NCI-H146 (cell line): ENCODE measurements at regions not wholly inside any gene's neighbourhood (a gene's known extent, or its start where the extent isn't known, plus 50 kb on each side); places are given as distances from the start of the nearest gene placed in this dataset.
"Not testable (repeated sequence)": the region's sequence is repeated elsewhere in the genome, so short reads cannot be mapped to it uniquely, and the experiment has no call there.

Source experiments
- DNase-seq: peaks from one replicate; lab custom pipeline; 2025; lab: John Stamatoyannopoulos, UW

DNA sequence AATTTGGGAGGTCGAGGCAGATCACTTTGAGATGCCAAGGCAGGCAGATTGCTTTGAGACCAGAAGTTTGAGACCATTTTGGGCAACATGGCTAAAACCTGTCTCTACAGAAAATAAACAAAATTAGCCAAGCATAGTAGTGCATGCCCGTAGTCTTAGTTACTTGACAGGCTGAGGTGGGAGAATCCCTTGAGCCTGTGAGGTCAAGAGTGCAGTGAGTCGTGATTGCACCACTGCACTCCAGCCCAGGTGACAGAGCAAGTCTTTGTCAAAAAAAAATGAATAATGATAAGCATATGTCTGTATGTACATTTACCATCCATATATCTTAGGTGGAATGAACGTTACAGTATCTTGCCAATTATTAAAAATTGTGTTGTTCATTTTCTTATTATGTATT, 2447.7 kb downstream of the PCDH9 start:
- DNase-seq, result no peak

DNA sequence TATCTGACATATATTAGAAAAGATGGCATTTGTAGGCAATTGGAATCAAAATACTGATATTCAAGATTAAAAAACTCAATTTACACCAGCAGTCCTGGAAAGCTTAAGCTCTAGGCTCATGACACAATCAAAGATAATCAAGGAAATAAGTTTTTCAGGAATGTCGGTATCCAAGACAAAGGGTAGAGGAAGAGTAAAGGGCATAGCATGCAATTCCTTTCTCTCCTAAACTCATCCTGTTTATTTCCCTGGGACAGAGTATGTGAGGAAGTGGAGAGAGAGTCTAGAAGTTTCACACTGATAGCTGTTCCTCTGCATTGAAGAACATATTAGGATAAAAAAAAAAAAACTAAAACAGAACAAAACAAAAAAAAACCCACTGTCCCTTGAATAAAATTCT, 2452.1 kb downstream of the PCDH9 start:
- no peak for DNase-seq

DNA sequence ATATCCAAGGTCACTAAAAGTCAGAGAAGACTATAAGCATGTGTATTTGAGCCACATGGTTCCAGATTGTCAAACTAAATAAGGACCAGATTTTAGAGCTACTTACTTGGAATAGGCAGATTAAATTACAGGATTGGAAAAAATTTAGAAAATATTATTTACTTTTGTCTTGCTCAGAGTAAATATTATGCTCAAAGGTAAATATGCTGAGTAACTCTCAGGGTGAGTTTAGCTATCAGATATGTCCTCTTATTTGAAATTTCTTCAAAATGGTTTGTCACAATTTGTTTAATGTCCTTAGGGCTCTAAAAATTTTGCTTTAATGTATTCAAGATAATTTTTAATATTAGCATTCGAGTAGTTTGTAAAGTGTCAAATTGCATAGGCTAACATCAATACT, 2455.2 kb downstream of the PCDH9 start:
- no peak for DNase-seq

DNA sequence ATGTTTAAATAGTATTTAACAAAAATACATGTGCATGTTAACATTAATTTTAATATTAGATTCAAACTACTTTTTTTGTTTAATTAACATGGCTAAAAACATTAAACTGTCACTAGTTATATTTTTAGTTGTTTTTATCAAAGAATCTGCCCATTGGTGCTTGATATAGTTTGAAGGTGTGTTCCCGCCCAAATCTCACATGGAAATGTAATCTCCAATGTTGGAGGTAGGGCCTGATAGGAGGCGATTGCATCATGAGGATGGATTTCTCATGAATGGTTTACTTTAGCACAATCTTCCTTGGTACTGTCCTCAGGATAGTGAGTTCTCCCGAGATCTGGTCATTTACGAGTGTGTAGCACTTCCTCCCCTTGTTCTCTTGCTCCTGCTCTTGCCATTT, 2459.4 kb downstream of the PCDH9 start:
- DNase-seq, result no peak

DNA sequence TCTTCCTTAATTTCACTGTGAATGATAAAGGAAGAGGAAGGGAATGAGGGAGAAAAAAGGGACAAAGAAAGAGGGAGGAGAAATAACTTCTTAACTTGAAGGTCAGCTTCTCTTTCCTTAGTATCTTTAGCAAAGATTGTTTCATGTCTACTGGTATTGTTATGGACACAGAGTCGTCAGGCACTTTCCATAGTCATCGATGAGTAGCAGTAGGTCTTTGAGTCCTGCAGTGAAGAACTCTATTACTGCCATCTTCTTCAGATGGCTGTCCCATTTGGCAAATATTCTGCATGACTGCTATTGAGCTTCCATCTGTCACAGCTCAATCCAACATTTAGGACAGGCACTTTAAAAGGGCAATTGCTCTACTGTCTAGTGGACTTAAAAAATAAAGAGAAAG, 2463.1 kb downstream of the PCDH9 start:
- no peak for DNase-seq

DNA sequence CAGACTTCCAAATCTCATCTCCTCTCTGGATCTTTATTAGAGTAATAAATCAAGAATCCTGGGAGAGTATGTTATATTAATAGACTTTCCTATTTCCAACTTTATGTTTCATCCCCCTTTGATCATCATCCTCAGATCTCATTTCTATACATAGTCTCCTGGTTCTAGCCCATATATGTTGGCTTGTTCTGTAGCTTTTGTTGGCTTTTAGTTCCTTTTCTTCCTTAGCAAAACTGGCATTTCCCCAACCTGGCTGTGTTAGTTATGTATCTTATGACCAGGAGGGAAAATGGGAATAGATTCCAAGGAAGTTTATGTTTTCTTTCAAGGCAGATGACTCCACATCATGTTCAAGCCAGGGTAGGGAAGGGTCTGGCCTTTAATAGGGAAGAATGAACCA, 2464.5 kb downstream of the PCDH9 start:
- DNase-seq, result no peak

DNA sequence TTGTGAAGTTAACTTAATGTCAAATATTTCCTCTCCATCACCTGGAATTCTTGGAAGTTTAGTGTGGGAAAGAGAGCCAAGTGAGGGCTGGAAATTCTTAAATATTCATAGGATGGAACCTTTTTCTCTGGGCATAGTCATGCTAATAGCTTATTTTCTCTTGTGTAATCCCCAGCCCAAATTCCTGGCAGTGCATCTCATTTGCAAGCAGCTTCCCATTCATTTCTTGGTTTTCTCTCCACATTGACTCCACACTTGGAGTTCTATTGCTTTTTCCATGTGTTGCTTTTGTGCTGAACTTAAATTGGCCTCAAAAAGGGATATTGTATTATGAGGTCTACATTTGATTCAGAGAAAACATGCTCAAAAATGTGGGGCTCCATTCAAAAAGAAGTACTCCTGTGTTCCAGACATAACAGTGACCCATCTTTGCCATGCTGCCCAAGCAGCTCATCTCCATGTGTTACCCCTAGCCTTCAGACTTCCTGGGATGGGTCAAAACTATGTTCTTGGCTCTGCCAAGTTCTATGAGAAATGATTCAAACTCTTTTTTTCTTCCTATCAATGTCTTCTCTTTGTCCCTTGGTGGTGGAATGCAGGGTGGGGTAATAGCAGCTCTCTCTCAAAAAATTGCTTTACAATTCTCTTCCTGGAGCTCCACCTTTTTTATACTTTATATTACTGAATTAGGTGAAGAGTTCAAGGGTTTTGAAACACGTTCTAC, 2471.5 kb downstream of the PCDH9 start:
- DNase-seq, result no peak

DNA sequence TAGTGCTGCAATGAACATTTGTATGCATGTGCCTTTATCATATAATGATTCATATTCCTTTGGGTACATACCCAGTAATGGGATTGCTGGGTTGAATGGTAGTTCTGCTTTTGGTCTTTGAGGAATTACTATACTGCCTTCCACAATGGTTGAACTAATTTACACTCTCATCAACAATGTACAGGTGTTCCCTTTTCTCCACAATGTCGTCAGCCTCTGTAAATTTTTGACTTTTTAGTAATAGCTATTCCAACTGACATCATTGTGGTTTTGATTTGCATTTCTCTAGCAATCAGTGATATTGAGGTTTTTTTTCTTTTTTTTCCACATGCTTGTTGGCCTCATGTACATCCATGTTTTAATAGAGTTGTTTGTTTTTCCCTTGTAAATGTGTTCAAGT, 2473.5 kb downstream of the PCDH9 start:
- DNase-seq, result no peak

DNA sequence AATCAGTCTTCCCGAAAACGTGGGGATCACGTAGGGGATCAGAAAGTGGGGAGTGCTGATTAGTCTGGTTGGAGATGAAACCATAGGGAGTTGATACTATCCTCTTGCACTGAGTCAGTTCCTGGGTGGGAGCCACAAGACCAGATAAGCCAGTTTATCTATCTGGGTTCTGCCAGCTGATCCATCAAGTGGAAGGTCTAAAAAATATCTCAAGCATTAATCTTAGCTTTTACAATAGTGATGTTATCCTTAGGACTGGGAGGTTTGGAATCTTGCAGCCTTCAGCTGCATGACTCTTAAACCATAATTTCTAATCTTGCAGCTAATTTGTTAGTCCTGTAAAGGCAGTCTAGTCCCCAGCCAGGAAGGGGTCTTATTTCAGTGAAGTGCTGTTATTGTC, 2474.2 kb downstream of the PCDH9 start:
- DNase-seq, result no peak

DNA sequence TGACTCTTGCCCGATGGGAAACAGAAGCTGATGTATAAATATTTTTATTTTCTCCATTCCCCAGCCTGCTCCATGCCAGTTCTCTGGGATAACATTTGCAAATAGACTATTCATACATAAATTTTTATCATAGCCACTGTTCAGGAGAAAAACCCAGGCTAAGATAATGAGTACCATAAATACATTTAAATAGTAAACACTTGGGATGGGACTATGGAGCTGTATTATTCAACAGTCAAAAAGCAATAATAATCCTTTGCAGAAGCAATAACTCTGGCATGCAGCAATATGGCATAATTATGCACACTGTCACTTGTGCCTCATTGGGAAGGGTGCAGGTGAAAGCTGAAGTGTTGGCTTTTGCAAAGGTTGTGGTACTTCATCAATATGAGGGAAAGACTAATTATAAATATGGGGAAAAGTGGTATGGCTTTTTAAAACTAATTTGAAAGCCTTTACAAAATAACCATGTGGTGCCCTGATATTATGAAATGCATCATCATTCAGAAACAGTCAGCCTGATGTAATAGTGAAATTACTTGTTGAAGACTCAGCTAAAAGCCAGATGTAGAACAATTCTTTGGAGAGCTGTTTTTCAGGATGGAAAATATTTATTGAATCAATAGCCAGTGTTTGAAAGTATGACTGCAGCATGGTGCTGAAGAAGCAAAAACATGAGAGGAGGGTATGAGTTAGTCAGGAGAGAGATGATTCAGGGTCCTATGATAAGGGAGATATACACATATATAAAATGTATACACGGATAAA, 2476.7 kb downstream of the PCDH9 start:
- DNase-seq, result no peak

DNA sequence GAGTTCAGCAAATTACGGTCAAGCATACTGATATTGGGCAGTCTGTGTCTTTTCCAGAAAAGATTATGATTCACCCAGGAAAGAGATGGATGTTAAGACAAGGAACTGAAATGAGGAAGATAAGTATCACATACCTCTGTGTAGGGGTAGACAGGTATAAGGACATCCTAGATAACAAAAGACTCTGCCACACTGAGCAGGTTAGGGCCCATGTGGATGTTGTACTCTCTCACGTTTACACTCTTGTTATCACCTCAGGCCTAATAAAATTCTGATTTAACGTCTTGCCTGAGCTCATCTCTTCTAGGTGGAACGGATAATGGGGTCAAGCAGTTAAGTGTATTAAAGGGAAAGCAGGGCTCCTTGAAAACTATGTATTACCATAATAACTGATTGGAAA, 2480.8 kb downstream of the PCDH9 start:
- DNase-seq, result peak; percentile 2

DNA sequence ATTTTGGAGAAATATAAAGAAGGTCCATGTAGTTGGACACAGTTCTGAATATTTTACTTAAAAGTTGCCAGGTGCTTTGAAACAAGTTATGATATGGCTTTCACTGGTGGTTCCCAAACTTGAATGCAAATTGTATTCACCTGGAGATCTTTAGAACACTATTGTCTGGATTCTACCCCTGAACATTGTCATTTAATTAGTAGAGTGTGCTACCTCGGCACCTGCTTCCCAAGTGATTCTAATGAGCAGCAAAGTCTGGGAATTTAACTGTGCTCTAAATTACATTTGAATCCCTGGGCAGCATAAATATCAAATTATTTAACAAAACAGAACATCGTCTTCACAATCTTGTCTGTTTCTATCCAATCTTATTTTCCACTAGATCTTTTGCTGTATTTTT, 2483.3 kb downstream of the PCDH9 start:
- no peak for DNase-seq

DNA sequence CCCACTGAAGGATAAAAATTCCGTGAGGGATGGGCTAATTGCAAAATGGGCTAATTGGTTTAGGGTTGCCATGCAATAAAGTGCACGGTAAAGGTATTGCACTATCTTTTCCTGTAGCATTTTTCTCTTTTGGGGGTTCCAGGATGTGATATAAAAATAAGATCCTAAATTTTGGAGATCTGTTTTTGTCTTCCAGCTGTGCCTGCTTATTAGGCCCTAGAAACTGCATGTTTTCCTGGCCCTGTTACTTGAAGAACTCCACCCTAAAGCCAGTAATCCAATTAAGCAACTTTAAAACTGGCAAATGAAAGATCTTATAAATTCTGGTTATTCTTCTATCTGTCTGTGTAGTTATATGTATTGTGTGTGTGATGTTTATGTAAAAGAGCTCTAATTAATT, 2489.6 kb downstream of the PCDH9 start:
- DNase-seq, result no peak

DNA sequence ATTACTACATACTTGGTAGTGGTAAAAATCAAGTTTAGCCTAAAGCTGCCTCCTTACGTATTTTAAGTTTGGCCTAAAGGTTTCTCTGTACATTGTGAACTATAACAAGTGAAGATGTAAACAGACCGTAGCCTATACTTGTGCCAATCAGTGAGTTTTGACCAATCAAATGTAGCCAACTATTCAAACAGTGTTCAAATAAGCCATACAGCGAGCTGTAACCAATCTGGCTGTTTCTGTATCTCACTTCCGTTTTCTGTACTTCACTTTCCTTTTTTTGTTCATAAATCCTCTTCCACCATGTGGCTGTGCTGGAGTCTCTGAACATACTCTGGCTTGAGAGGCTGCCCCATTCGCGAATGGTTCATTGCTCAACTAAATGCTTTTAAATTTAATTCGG, 2504.6 kb downstream of the PCDH9 start:
- DNase-seq, result no peak

DNA sequence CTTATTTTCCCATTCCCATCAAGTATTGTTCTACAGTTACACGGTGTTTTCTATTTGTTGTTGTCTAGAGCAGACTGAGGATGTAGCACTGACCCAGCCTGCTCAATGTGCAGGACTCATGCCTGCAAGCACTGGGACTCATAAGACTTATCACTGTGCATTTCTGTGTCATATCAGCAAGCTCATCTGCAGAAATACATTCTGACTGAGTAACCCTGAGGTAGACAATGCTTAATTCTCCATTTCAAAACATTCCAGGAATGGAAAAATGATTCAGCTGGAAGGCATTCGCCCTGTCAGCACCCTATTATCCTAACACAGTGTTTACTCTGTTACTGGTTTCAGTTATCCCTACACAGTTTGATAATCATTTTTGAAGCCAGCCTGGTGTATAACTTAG, 2506.4 kb downstream of the PCDH9 start:
- peak; percentile 61 for DNase-seq

DNA sequence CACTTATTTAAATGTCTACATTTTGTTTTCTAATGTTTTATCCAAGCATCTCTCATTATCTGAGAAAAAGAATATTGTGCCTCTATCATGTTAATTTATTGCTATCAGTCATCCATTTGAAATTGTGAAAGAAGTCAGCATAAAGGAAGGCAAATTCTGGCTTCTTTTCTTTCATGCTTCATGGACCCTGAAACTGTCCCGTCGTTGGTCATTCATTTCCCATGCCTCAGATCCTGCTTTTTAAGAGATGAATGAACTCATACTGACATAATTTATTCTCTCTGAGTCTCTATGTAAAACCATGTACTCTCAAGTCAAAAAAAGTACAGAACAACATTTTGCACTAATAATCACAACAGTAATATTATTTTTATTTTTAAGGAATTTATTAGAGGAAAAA, 2512.0 kb downstream of the PCDH9 start:
- DNase-seq, result no peak

DNA sequence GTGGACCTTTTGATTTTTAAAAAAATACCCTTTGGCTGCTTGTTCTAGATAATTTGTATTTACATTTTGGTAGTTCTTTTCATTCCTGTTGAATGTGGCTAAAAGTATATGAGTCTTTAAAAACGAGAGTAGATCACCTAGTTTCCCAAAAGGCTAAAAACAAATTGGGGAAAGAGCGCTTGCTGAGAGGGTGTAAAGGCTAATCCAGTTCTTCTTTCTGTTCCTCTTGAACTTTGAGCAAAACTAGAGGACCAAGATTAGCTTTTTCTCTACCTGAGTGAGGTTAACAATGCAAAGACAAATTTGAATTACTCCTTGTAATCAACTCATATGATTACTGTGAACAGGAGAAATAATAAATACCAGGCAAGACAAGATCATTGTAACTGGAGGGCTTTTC, 2513.2 kb downstream of the PCDH9 start:
- no peak for DNase-seq

DNA sequence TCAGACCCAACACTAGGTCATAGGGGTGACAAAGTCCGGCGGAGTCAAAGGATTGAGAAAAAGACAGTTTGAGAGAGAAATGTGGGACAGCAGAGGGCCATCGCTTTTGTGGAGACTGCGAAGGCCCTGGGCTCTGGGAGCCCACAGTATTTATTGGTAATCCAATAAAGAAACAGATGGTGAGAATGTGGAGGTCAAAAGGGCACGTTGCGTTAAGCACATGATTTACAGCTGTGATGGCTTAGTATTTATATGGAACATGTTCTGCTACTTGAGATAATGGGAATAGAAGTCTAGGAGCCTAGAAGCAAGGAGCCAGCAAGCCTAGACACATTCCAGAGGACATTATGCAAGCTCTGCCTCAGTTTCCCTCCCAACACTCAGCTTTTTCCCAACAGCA, 2521.1 kb downstream of the PCDH9 start:
- DNase-seq, result no peak

DNA sequence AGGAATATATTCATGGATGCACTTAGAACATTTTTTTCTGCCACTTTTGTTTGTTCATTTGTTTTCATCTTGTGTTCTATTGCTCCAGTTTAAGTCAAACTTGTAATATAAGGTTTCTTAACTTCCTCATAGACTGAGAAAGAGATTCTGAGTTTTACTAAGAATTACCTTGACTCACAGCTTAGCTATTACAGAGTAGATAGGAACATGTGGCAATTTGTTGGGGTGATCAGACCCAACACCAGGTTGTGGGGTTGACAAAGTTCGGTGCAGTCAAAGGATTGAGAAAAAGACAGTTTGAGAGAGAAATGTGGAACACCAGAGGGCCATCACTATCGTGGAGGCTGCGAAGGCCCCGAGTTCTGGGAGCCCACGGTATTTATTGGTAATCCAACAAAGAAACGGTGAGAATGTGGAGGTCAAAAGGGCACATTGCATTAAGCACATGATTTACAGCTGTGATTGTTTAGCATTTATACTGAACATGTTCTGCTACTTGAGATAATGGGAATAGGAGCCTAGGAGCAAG, 2526.0 kb downstream of the PCDH9 start:
- no peak for DNase-seq

DNA sequence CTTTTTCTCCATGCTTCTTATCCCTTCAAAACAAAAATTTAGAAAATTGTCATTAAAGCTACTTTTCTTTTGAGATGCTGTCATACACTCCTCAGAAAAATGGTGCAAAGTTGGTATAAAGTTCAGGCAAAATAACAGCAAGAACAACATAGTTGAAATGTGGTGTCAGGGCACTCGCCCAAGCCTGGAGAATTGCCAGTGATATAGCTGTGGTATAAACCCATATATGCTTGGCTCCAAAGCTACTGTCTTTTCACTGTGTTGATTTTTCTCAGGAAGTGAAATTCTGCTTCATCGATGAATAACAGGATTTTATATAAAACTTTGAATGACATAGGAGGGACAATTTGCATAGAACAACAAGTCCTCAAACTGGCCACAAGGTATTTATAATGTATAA, 2532.9 kb downstream of the PCDH9 start:
- no peak for DNase-seq

DNA sequence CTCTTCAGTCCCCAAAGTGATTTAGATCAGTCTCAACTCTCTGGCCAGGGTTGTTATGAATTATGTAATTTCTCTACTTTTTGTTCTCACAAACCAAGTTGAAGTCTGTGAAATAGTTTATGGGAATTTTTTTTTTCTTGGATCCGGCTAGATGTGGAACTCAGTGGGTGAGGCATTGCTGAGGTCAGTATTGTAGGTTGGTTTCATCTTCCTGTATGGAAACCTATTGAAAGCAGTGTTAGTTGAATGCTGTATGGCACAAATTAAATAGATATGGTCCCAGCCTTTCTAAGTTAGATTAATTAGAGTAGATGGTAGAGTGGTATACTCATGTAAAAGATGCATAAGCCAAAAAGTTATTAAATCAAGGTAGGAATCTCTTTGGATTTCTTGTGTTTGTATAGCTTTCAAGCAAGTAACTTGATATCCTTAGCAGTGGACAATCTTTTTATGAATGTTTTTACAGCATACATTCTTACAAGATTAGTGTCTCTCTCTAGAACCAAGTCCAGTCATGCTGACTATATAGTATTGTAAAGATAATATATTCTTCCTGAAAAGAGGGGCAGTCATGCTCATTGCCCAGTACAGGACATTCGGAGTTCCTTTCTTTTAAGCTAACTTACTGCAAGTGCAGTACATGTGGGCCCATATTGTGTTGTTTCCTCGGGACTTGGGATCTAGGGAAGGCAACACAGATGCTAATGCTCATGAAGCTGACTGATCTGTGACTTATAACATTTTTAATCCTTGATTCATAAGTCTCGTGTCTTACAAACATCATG, 2541.1 kb downstream of the PCDH9 start:
- DNase-seq, result no peak

DNA sequence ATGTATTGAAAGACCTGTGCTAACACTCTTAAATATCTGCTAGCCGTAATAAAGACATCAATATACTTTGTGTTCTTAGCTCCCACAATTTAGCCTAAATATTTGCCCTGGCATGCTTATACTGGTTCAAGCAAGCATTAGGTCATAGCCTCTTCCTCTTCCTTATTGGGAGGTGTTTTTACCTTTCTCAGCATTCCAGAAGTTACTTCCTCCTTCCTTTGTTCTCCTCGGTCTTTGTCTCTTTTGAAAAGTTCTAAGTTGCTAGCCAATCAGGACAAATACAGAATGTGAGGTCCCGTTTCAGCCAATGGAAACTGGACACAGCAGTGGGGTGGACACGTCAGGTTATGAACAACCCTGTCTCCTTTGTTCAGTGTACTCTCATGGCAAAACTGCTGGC, 2543.6 kb downstream of the PCDH9 start:
- not testable (repeated sequence) for DNase-seq
